ENCODE measurements at regions not wholly inside any gene's neighbourhood (a gene's known extent, or its start where the extent isn't known, plus 50 kb on each side); places are given as distances from the start of the nearest gene placed in this dataset.

GRCh38 chr16:61596655-61597054 lies 439.6 kb downstream of the CDH8 start:
- WGBS = 84% methylated on average over 2 of the region's 2 CpGs
- intact Hi-C loops (cut with DNase I) = no loop called here
- peaks cover 0 to 17% (median 9%) of the 10 kb centered on the region in 4 donors for H3K9me3 ChIP-seq
- H3K27me3 ChIP-seq = no peaks in the 10 kb centered on the region
- DNase-seq (ENCODE audit: extremely low spot score) = no peak
- no peak for TF ChIP-seq EP300 (IDR thresholded peaks at IDR 0.05)
- TF ChIP-seq POLR2A (IDR thresholded peaks at IDR 0.05; ENCODE audit: low read depth) = no peak
- no peak for TF ChIP-seq CTCF (IDR thresholded peaks at IDR 0.05)
- TF ChIP-seq POLR2AphosphoS5 (IDR thresholded peaks at IDR 0.05) = no peak
- H3K4me3 ChIP-seq = no peak overlapping the region
- H3K27ac ChIP-seq (replicated peaks in 1 of 4) = no peak overlapping the region
- H3K4me1 ChIP-seq = no peaks in the 10 kb centered on the region
- H3K36me3 ChIP-seq = no peaks in the 10 kb centered on the region

GRCh38 chr16:61595605-61596004 lies 440.6 kb downstream of the CDH8 start:
- TF ChIP-seq EP300 (IDR thresholded peaks at IDR 0.05) = no peak
- no peak for TF ChIP-seq POLR2AphosphoS5 (IDR thresholded peaks at IDR 0.05)
- TF ChIP-seq CTCF (IDR thresholded peaks at IDR 0.05) = no peak
- Histone ChIP-seq H3K27ac (replicated peaks in 1 of 4) (no peak overlapping the region), H3K9me3 (peaks cover 0 to 17% (median 9%) of the 10 kb centered on the region in 4 donors), H3K4me3 (no peak overlapping the region), H3K27me3 (no peaks in the 10 kb centered on the region), H3K4me1 (no peaks in the 10 kb centered on the region), H3K36me3 (no peaks in the 10 kb centered on the region)
- intact Hi-C loops (cut with DNase I) = no loop called here
- DNase-seq (ENCODE audit: extremely low spot score) = no peak
- WGBS = 46% methylated on average over 3 of the region's 3 CpGs

GRCh38 chr16:61590577-61590976 lies 445.7 kb downstream of the CDH8 start:
- intact Hi-C loops (cut with DNase I) = no loop called here
- no peak overlapping the region for H3K4me3 ChIP-seq
- H3K36me3 ChIP-seq = no peaks in the 10 kb centered on the region
- no peak for DNase-seq (ENCODE audit: extremely low spot score)
- WGBS = 82% methylated on average over 1 of the region's 1 CpG
- peaks cover 0 to 17% (median 9%) of the 10 kb centered on the region in 4 donors for H3K9me3 ChIP-seq
- no peak overlapping the region for H3K27ac ChIP-seq (replicated peaks in 1 of 4)
- H3K4me1 ChIP-seq = no peaks in the 10 kb centered on the region
- TF ChIP-seq POLR2AphosphoS5 (IDR thresholded peaks at IDR 0.05) (no peak), POLR2A (IDR thresholded peaks at IDR 0.05; ENCODE audit: low read depth) (no peak), EP300 (IDR thresholded peaks at IDR 0.05) (no peak), CTCF (IDR thresholded peaks at IDR 0.05) (no peak)
- H3K27me3 ChIP-seq = no peaks in the 10 kb centered on the region

- Histone ChIP-seq H3K9me3 (peaks cover 0 to 1% (median 0%) of the 10 kb centered on the region in 4 donors), H3K27me3 (no peaks in the 10 kb centered on the region), H3K4me3 (no peak overlapping the region), H3K4me1 (no peaks in the 10 kb centered on the region), H3K36me3 (no peaks in the 10 kb centered on the region), H3K27ac (replicated peaks in 1 of 4) (no peak overlapping the region)
- WGBS = 75% methylated on average over 2 of the region's 2 CpGs
- TF ChIP-seq POLR2A (IDR thresholded peaks at IDR 0.05; ENCODE audit: low read depth) = no peak
- TF ChIP-seq POLR2AphosphoS5 (IDR thresholded peaks at IDR 0.05) = no peak
- no peak for TF ChIP-seq EP300 (IDR thresholded peaks at IDR 0.05)
- TF ChIP-seq CTCF (IDR thresholded peaks at IDR 0.05) = no peak
- no peak for DNase-seq (ENCODE audit: extremely low spot score)
- intact Hi-C loops (cut with DNase I) = no loop called here
Observed at GRCh38 chr16:61587526-61587925, 448.7 kb downstream of the CDH8 start.

GRCh38 chr16:61581417-61582046 lies 454.7 kb downstream of the CDH8 start:
- TF ChIP-seq POLR2A (IDR thresholded peaks at IDR 0.05; ENCODE audit: low read depth) (no peak), EP300 (IDR thresholded peaks at IDR 0.05) (no peak), POLR2AphosphoS5 (IDR thresholded peaks at IDR 0.05) (no peak), CTCF (IDR thresholded peaks at IDR 0.05) (no peak)
- intact Hi-C loops (cut with DNase I) = no loop called here
- no peak for DNase-seq (ENCODE audit: extremely low spot score)

More at GRCh38 chr16:61581417-61582046, 454.7 kb downstream of the CDH8 start:
- no peak overlapping the region for H3K27ac ChIP-seq (replicated peaks in 1 of 4)
- H3K4me3 ChIP-seq = no peak overlapping the region
- 90% methylated on average over 19 of the region's 24 CpGs for WGBS
- no peaks in the 10 kb centered on the region for H3K27me3 ChIP-seq
- H3K9me3 ChIP-seq = no peaks in the 10 kb centered on the region
- no peaks in the 10 kb centered on the region for H3K36me3 ChIP-seq
- no peaks in the 10 kb centered on the region for H3K4me1 ChIP-seq
